HG03175 (cell line): ENCODE measurements at regions not wholly inside any gene's neighbourhood (a gene's known extent, or its start where the extent isn't known, plus 50 kb on each side); places are given as distances from the start of the nearest gene placed in this dataset.
"Not testable (repeated sequence)": the region's sequence is repeated elsewhere in the genome, so short reads cannot be mapped to it uniquely, and the experiment has no call there.

ENCODE experiments used
- ATAC-seq: cut with Tn5 transposase; IDR thresholded peaks from one replicate; pipeline ENCODE4 v1.9.1; 2021; ENCODE audit warnings: mild to moderate bottlenecking, moderate library complexity; ENCODE audit not compliant: unreplicated experiment

DNA sequence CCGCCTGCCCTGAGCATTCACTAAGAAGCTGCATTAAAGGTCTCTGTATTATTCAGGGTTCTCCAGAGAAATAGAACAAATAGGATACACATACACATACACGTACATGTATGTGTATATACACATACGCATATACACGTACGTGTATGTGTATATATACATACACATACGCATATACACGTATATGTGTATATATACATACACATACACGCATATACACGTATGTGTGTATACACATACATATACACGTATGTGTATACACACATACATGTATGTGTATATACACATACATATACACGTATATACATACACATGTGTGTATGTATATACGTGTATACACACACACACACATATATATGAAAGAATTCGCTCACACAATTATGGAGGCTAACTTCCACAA is 108.9 kb upstream of the BARHL2 start:
- ATAC-seq, result no peak

DNA sequence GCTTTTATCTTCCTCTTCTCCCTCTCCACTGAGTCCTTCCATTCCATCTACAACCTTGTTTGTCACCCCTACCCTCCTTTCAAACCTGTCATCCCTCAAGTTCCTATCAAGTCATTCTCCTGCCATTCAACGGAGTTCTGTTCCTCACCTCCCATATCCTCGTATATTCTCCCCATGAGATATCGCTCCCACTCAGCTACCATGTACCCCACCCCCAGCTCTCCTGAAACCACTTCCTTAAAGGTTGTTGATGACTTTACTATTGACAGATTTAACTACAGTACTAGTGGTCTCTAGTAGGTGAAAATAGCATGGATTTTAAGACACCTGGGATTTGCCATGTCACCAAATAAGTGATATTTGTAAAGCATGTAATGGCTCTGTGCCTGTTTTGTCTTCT is 107.4 kb upstream of the BARHL2 start:
- no peak for ATAC-seq

DNA sequence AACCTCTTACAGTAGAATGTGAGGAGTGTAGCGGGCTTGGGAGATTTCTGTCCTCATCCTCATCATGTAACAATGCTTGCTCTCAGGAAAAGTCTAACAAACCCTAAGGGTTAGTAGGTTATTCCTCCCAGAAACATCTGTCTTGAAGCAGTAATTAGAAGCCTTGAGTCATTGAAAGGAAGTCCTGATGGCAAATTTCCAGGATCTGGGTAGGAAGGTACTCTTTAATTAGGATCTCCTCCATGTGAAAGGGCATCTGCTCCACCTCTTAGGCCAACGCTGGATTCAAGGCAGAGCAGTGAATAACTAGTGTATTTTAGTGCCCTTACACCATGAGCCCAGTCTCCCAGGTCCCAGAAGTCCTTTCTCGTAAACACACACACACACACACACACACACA is 106.6 kb upstream of the BARHL2 start:
- ATAC-seq, result no peak

DNA sequence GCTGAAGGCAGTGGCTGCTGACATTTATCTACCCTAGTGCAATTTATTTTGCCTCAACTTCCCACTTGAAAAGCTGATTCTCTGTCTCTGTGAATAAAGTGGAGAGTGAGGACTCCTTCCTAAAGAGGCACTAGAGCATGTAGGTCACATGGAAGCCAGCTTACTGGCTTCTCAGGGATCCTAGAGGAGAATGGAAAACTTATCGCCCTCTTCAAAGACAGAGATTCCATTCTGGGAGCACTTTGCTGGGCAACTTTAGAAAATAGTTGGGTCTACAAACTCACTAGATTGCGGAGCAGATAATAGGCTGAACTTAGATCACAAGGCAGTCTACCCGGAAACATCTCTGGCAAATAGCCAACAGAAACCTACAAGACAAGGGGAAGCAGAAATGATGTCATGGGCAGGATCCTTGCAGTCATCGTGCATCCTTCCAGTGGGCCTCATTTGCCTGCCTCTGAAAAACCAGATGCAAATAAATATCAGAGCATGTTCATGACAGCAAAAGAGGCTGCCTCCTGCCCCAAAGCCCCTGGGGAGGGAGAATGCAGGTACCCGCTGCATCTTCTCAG is 104.8 kb upstream of the BARHL2 start:
- no peak for ATAC-seq

DNA sequence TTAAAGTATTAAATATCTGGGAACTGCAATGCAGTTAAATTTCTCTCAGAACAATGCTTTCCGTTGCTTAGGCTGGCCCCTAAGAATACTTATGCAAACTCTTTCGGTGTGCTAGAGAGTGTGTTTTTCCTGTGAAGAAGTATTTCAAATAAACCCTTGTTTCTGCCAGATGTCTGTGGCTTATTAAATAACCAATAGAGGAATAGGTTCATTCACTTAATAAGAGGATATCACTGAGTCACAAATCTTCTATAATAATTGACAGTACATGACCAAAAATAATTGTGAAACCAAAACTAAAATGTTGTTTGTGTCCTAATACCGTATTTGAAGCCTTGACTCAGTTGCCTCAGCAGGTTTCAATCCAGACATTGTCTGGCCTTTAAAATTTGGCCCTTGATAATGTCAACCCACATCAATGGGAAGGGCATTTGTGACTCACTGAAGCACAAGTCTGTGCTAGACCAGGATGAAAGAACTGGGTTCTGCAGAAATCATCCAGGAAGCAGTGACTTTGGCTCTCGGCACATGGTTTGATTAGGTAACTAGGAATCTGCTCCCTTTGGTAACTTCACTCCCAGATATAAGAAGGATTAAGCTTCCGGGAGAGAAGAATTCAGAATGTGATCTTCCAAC is 104.2 kb upstream of the BARHL2 start:
- ATAC-seq, result no peak

DNA sequence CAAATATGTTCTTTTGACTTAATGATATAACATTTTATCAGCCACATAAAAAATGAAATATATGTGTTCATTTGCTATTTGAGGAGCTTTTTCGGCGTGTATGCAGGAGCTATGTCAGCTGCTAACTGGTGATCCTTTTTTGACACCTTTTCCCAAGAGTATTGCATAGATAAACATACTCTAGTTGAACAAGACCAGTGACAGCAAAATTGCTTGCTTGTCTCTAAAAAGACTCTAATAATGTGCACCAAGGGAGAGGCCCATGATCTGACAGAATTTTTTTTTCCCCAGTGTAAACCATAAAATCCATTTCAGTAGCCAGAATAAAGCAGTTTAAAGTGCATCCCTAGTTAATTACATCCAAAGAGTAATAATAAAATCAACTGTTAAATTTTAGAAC is 103.6 kb upstream of the BARHL2 start:
- ATAC-seq, result no peak

DNA sequence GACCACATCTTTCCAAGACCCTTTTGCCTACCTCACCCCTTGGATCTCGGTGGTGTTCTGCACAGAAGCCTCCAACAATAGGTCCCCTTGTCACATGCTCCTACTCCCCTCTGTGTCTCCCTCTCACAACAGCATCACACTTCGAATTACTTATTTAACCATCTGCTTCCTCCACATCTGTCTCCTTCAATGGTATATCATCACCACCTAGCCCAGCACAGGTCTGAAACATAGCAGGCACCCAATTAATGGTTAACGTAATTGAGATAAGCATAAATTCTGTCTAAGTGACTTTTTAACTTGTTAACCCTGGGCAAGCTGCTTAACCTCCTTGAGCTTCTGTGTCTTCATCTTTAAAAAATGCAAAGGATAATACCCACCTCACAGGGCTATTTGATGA is 100.3 kb upstream of the BARHL2 start:
- ATAC-seq, result no peak

DNA sequence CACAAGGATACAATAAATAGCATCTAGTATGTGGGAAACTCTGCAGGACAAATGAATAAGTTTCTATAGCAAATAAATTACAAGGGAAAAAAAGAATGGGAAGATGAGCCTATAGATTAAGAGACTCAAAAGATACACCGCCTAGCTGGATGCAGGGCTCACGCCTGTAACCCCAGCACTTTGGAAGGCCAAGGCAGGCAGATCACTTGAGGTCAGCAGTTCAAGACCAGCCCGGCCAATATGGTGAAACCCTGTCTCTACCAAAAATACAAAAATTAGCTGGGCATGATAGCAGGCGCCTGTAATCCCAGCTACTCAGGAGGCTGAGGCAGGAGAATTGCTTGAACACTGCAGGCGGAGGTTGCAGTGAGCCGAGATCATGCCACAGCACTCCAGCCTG is 95.1 kb upstream of the BARHL2 start:
- not testable (repeated sequence) for ATAC-seq

DNA sequence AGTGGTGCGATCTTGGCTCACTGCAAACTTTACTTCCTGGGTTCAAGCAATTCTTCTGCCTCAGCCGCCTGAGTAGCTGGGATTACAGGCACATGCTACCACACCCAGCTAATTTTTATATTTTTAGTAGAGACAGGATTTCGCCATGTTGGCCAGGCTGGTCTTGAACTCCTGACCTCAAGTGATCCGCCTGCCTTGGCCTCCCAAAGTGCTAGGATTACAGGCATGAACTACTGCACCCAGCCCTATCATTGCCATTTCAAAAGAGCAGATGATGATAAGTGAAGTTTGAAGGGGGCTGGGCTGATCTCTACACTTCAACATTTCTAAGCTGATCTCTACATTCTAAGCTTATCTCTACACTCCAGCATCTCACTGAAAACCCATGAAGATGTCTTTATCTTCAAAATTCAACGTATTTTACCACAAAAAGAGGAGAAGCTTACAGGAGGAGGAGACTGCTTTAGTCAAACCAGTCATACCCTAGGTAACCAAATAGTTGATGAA is 94.4 kb upstream of the BARHL2 start:
- ATAC-seq, result not testable (repeated sequence)

DNA sequence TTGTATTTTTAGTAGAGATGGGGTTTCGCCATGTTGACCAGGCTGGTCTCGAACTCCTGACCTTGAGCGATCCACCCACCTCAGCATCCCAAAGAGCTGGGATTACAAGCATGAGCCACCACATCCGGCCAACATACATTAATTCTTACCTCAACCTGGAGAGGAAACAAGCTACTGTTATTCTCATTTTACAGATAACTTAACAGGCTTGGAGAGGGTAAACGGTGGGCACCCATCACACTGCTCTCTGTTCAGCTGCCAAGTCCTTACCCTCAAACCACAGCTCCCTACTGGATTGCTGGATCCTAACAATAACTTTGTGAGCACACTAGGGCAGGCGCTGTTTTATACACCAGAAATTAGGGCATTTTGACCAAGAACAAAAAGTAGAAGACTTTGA is 93.6 kb upstream of the BARHL2 start:
- no peak for ATAC-seq

DNA sequence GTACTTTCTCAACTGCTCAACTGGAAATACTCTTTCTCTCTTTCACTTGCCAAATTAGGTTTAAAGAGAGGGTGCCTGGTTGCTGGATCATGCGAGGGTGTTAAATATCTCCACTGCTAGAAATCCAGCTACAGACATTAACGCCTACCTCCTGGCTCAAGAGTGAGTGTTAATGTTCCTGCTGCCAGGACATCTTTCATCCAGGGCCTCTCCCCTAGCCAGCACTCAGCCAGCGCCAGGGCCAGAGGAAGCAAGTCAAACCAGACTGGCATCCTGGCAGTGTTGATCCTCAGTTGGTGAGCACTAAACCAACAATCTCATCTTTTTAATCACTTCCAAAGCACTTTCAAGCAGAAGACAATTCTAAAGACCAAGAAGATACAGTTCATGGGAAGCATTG is 92.9 kb upstream of the BARHL2 start:
- no peak for ATAC-seq

DNA sequence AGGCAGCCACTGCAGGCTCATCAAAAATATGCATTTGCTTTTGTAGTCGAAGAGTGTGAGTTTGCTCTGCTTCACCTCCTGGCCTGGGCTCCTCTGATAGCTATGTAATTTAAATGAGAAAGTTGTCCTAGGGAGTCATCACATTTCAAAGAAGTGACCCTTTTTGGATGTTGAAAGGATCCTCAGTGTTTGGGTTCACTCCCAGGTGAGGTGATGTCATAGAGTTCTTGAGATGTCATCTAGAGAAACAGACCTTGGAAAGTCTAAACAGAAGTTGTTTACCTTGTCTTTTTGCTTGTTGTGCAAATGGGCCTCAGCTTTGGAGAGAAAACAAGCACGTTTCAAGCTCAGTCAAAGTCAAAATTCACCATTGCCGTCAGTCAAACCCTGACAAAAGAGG is 92.0 kb upstream of the BARHL2 start:
- ATAC-seq, result no peak

DNA sequence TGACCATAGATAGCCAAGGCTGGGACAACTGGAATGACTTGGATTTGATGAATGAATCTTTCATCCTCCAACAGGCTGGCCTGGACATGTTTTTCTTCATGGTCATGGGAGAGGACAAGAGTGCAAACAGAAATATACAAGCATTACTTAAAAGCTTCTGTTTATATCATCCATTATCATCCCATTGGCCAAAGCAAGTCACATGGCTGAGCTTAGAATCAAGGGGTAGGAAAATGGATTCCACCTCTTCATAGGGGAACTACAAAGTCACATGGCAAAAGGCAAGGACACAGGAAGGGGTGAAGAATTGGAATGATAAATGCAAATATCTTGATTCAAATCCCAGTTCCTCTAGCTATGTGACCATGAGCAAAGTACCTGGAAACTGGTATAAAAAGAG is 90.2 kb upstream of the BARHL2 start:
- no peak for ATAC-seq

DNA sequence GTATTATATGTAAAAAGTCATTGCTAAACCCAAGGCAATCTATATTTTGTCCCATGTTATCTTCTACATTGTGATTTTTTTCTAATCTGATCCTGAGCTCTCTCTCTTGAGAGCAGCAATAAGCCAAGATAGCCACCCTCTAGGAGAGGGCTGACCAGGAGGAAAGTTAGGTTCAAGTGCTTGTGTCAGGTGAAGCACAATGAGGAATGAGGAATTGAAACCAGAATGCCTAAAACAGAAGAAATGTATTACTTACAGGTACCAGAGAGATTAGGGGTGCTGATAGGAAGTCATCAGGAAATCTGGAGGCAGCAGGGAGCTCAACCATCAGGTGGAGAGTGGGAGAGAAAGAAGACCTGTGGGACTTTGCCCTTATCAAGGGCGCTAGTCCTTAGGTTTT is 85.5 kb upstream of the BARHL2 start:
- no peak for ATAC-seq

DNA sequence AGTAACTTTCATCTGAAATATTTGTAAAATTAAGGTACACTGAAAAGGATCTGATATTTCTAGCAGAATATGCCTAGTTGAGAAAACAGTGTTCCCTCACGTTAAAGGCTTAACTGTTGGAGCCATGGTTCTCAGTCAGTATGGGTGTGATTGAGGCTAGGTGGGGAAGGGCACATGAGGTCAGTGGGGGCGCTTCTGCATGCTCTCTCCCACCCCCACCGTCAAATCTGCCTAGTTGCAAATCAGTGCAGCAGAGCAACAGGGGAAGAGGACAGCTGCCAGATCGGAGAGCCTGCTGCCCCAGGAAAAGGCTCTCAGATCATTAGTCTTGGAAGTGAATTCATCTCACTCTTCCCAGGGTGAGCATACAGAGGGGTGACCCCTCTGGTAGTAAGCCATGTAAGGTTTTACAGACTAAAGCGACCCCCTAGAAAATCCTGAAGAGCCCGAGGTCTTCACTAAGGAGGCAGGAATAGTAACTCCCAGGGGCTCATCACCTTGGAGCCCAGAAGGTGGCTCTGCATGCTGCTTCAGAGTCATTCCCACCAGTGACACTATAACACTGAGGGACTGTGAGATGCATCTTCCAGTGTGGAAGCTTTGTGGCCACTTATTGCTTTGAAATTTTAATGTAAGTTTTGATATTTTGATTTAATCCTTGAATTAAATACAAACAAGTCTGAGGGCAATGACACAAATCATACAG is 83.1 kb upstream of the BARHL2 start:
- ATAC-seq, result no peak

DNA sequence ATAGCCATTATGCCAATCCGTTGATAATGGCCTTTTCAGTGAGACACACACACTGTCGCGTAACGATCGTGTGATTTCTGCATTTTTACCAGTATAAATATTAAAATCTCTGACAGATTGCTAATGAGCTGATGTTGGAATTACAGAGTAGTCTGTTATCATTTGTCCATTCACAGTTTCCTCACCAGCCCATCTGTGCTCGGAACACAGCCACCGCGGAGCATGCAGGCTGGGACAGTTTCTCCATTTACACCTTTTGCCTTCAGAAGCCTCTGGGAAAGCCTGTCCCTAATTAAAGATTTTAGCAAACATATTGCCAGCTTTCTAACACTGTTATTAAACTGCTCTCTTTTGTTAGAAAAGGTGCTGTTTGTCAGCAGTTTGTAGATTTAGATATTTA is 82.2 kb upstream of the BARHL2 start:
- ATAC-seq, result no peak

DNA sequence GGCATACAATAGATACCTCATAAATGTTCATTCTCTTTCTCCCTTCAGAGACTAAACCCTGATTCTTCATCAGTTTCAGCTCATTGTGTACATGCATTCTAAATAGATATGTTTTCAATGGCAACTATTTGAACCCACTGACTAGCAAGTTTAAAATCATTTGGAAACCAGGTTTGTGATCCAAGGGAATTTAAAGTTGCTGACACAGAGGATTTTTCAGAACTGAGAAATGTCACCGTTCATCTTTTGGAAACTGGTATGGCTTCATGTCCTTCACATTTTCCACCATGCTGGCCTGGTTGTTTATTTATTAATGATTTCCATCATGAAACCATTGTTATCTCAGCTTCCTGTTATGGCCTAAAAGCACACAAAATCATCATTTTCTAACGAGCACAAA is 81.8 kb upstream of the BARHL2 start:
- ATAC-seq, result no peak

DNA sequence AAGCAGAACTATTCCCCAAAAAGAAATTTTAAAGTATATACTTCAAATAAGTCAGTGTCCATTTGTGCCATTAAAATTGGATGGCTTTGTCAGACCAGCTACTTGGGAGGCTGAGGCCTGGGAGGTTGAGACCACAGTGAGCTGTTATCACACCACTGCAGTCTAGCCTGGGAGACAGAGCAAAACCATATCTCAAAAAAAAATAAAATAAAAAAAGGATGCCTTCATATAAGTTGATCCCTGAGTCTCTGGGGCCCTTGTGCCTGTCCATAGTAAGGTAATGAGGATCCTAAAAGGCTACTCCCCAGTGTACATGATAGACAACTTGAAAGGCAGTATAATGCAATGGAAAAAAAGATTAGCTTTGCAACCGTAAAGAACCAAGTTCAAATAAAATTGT is 81.2 kb upstream of the BARHL2 start:
- no peak for ATAC-seq

DNA sequence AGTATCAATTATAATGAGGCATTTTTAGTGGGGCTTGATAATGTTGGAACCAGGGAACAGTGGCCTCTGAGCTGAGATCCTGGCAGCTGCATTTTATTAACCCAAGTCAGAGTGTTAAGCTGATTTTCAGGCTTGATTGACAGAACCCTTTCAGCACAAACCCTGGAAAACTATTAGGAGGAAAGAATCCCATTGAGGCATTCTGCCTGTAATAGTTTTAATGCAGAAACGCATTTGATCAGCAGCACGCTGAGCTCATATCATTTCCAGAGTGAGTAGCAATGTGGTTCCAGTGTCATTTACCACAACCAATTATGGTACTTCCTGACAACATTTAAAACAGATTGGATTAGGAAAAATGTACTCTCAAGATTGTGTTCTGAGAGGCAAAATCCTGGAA is 78.3 kb upstream of the BARHL2 start:
- no peak for ATAC-seq

DNA sequence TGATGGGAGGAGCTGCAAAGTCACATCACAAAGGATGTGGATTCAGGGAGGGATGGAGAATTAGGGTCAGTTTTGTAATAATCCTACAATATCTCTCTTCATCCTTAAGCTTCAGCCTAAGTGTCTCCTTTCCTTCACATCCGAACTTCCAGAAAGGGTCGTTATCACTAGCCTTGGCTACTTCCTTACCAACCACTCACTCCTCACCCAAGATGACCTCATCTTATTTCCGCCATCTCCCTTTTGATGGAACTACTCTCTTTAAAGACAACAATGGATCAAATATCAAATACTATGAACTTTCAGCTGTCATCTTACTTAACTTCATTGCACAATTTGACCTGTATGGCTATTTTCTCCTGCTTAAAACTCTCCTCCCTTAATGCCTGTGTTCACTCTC is 69.6 kb upstream of the BARHL2 start:
- no peak for ATAC-seq

DNA sequence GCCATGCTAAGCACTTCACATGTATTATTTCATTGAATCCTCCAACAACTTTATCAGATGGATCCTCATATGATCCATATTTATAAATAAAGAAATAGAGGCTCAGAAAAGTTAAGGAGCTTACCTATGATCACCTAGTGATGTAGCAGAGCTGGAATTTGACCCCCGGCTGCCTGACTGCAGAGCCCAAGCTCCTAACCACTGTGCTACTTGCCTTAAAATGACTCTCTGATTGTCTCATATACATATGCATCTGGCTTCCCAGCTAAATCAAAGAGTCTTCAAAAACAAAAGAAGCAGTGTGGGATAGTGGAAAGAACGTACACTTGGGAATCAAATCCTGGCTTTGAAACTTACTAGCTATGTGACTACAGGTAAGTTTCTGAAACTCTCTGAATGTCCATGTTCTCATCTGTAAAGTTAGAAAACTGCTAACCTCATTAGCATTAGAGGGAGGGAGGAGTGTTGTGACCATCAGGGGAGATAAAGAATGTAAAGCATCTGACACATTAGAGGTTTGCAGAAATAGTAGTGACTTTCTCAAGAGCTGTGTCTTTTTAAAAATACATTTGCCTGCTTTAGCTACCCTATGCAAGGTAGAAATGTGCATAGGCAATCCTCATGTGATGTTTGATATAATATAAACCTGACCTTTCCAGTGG is 67.2 kb upstream of the BARHL2 start:
- no peak for ATAC-seq

DNA sequence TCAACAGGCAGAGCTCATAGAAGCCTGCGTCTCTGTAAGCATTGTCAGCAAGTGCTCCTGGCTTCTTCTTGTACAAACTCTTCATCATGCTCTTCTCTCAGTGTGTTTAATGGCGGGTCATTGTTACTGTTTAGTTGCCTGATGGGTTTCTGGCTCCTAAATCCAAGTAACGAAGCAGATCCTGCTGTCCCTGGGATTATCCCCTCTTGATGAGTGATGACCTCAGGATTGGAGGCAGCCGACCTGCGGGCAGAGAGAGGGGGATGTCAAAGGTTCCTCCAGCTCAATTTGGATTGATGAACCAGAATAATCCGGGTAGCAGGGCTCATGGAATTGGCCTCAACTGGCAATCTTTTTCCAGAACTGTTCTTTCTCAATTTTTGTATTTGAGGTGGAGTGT is 66.1 kb upstream of the BARHL2 start:
- no peak for ATAC-seq
